Endothelial cell of umbilical vein (primary cell): ENCODE measurements at regions not wholly inside any gene's neighbourhood (a gene's known extent, or its start where the extent isn't known, plus 50 kb on each side); places are given as distances from the start of the nearest gene placed in this dataset.

Experiments
- BruUV-seq: library from RNA; stranded (reverse); fragments of 400-500 nt; replicated peaks from 2 replicates; lab custom pipeline; 2021; lab: Mats Ljungman, UMichigan
- CTCF ChIA-PET: fragments of 300-600, 350-600 bp; sonication (Branson Sonifier 250); formaldehyde crosslinking; loops from one replicate; lab custom pipeline; 2021; ENCODE audit warnings: antibody characterized with exemption, inconsistent platforms; lab: Charles Lee
- POLR2A ChIA-PET: fragments of 300-600, 350-600 bp; sonication (Branson Sonifier 250); formaldehyde crosslinking; loops from one replicate; lab custom pipeline; 2021; ENCODE audit warnings: antibody characterized with exemption, inconsistent platforms; lab: Charles Lee
- DNase-seq: peaks from one replicate; pipeline ENCODE4 v3.0.0-alpha.2; 2011; ENCODE audit warnings: low read depth, low spot score
- FAIRE-seq: peaks from 2 replicates; lab custom pipeline; 2011; peaks lifted over from hg19 to GRCh38; lab: Jason Lieb, UNC
- H2AFZ ChIP-seq: 2 replicates; pipeline ENCODE4 v1.6.0; 2012; ENCODE audit warnings: low read depth, low read length, control low read depth, inconsistent platforms
- H3K27ac ChIP-seq: 2 replicates; pipeline ENCODE4 v1.5.1; 2011; ENCODE audit warnings: low read depth, mild to moderate bottlenecking, control low read depth, low read length, moderate library complexity; ENCODE audit not compliant: insufficient read depth
- H3K27me3 ChIP-seq, 2 experiments: 2 replicates each; pipeline versions ENCODE4 v1.6.0 to v1.6.1; 2011; ENCODE audit warnings: low read length in 2 of 2, mixed read lengths in 1 of 2; ENCODE audit not compliant: control insufficient read depth in 2 of 2, insufficient read depth in 2 of 2
- H3K36me3 ChIP-seq, 2 experiments: 2 replicates in 1 of 2; 3 replicates in 1 of 2; pipeline ENCODE4 v1.5.1; 2011; ENCODE audit warnings: low read length in 2 of 2, mild to moderate bottlenecking in 1 of 2, moderate library complexity in 1 of 2; ENCODE audit not compliant: control insufficient read depth in 2 of 2, insufficient read depth in 2 of 2; ENCODE audit errors: extremely low read depth in 1 of 2
- H3K4me1 ChIP-seq: 3 replicates; pipeline ENCODE4 v1.5.1; 2011; ENCODE audit warnings: mild to moderate bottlenecking, low read length; ENCODE audit not compliant: control insufficient read depth, insufficient read depth; ENCODE audit errors: extremely low read depth
- H3K4me2 ChIP-seq: 2 replicates; pipeline ENCODE4 v1.6.1; 2011; ENCODE audit warnings: low read length, control low read depth, mixed read lengths; ENCODE audit not compliant: insufficient read depth
- H3K4me3 ChIP-seq, 3 experiments: fragments of 200-600 bp in 1 of 3; sonication (generic), shearing (Covaris generic) in 1 of 3; replicated peaks in 1 of 3; 2 replicates each; pipeline ENCODE4 v1.5.1; 2011 to 2016; ENCODE audit warnings: control low read depth in 3 of 3, low read length in 3 of 3, mild to moderate bottlenecking in 2 of 3, inconsistent platforms in 1 of 3, low read depth in 1 of 3, moderate library complexity in 1 of 3; ENCODE audit not compliant: insufficient read depth in 1 of 3
- H3K79me2 ChIP-seq: 2 replicates; pipeline ENCODE4 v1.6.0; 2012; ENCODE audit warnings: low read length, inconsistent platforms; ENCODE audit not compliant: control insufficient read depth, insufficient read depth
- H3K9ac ChIP-seq: replicated peaks from 2 replicates; pipeline ENCODE3; 2011; ENCODE audit warnings: low read length, control low read depth; ENCODE audit not compliant: insufficient read depth; ENCODE audit errors: extremely low read depth
- H3K9me1 ChIP-seq: replicated peaks from 3 replicates; pipeline ENCODE4 v1.6.0; 2011; ENCODE audit warnings: mild to moderate bottlenecking, low read length; ENCODE audit not compliant: control insufficient read depth, insufficient read depth; ENCODE audit errors: extremely low read depth
- H3K9me3 ChIP-seq: replicated peaks from 2 replicates; pipeline ENCODE4 v1.5.1; 2012; ENCODE audit warnings: low read length, inconsistent platforms; ENCODE audit not compliant: control insufficient read depth, insufficient read depth
- H4K20me1 ChIP-seq: replicated peaks from 2 replicates; pipeline ENCODE3; 2011; ENCODE audit warnings: mild to moderate bottlenecking, low read length; ENCODE audit not compliant: control insufficient read depth, insufficient read depth; ENCODE audit errors: extremely low read depth
- CTCF ChIP-seq, 2 donors: IDR thresholded peaks; 1 replicate in 1 of 2; 2 replicates in 1 of 2; pipeline ENCODE4 v1.5.1; 2011; ENCODE audit warnings: low read length in 2 of 2, mild to moderate bottlenecking in 2 of 2, moderate library complexity in 2 of 2, control low read depth in 1 of 2, inconsistent platforms in 1 of 2, low read depth in 1 of 2; ENCODE audit not compliant: insufficient read depth in 1 of 2; ENCODE audit errors: extremely low read depth in 1 of 2
- EZH2 ChIP-seq: IDR thresholded peaks from 2 replicates; pipeline ENCODE4 v1.6.1; 2012; ENCODE audit warnings: borderline replicate concordance, low read depth, mild to moderate bottlenecking, moderate library complexity, low read length, inconsistent platforms; ENCODE audit not compliant: severe bottlenecking
- FOS ChIP-seq: IDR thresholded peaks from 2 replicates; pipeline ENCODE4 v1.6.1; 2011; ENCODE audit warnings: mild to moderate bottlenecking, low read length, moderate library complexity, borderline replicate concordance; ENCODE audit not compliant: insufficient read depth
- GATA2 ChIP-seq: IDR thresholded peaks from 2 replicates; pipeline ENCODE4 v1.7.0; 2011; ENCODE audit warnings: low read depth, mild to moderate bottlenecking, moderate library complexity, mixed read lengths, low read length; ENCODE audit not compliant: insufficient read length, insufficient read depth
- JUN ChIP-seq: IDR thresholded peaks from 2 replicates; pipeline ENCODE4 v1.6.1; 2011; ENCODE audit warnings: borderline replicate concordance, low read depth; ENCODE audit not compliant: insufficient read length, insufficient read depth
- MAX ChIP-seq: IDR thresholded peaks from 2 replicates; pipeline ENCODE4 v1.6.1; 2011; ENCODE audit not compliant: insufficient read depth, insufficient read length
- MYC ChIP-seq: IDR thresholded peaks from one replicate; pipeline ENCODE4 v1.6.1; 2011; ENCODE audit warnings: mild to moderate bottlenecking, low read depth, low read length
- POLR2A ChIP-seq: IDR thresholded peaks from 2 replicates; pipeline ENCODE4 v1.6.1; 2012; ENCODE audit warnings: low read depth, mild to moderate bottlenecking, control low read depth, low read length
- POLR2AphosphoS5 ChIP-seq: IDR thresholded peaks from 2 replicates; pipeline ENCODE4 v1.6.1; 2012; ENCODE audit warnings: low read depth, mild to moderate bottlenecking, control low read depth, low read length, moderate library complexity; ENCODE audit not compliant: insufficient read depth
- dilution Hi-C: fragments of 300-500 bp; cut with MboI; formaldehyde crosslinking; loops from one replicate; pipeline ENCODE4 v1.15.0; 2019; ENCODE audit warnings: low sequenced_read_pairs; ENCODE audit not compliant: extremely low pct_ligation_motif_present
- intact Hi-C: fragments of 100-400 bp; cut with micrococcal nuclease; formaldehyde crosslinking; loops from one replicate; pipeline ENCODE4 v1.10.0; 2022

- POLR2A ChIA-PET: no interaction called here
- TF ChIP-seq GATA2 (peak; percentile 15), POLR2AphosphoS5 (no peak), EZH2 (no peak)
Measured at GRCh38 chr14:56351861-56352260, 227.7 kb upstream of the TMEM260 start.

GRCh38 chr14:56352999-56353398, 226.6 kb upstream of the TMEM260 start:
- Histone ChIP-seq H2AFZ (no peak overlapping the region), H3K4me1 (peaks cover 7% of the 10 kb centered on the region), H3K9me1 (no peaks in the 10 kb centered on the region), H3K27me3 (no peaks in the 10 kb centered on the region), H3K4me2 (no peak overlapping the region), H3K79me2 (no peaks in the 10 kb centered on the region), H3K4me3 (no peak overlapping the region), H4K20me1 (no peaks in the 10 kb centered on the region), H3K27ac (no peak overlapping the region), H3K36me3 (no peaks in the 10 kb centered on the region), H3K9ac (no peak overlapping the region), H3K9me3 (no peaks in the 10 kb centered on the region)
- TF ChIP-seq JUN (no peak), CTCF (IDR thresholded peaks at IDR 0.05; ENCODE audit: extremely low read depth in 1 of 2, insufficient read depth in 1 of 2, low read depth in 1 of 2, low read length in 2 of 2) (no peak), POLR2AphosphoS5 (no peak), FOS (no peak), POLR2A (no peak), MYC (no peak), GATA2 (no peak), MAX (no peak), EZH2 (no peak)
- dilution Hi-C loops (no loop called here), intact Hi-C loops (no loop called here)
- POLR2A ChIA-PET: no interaction called here
- CTCF ChIA-PET: interaction anchor here (1.0 to 1.7 kb wide), 4 partner anchors 9 to 70 kb away, joined by 3 to 4 read pairs (median 3); no protein-coding TSS in a partner anchor
- DNase-seq (no peak), FAIRE-seq (no peak)
- BruUV-seq: no TSS peak

More at GRCh38 chr14:56351861-56352260, 227.7 kb upstream of the TMEM260 start:
- DNase-seq (no peak), FAIRE-seq (no peak)
- H3K4me2 ChIP-seq: no peak overlapping the region
- no peak overlapping the region for H3K9ac ChIP-seq
- H3K27ac ChIP-seq: no peak overlapping the region
- dilution Hi-C loops (no loop called here), intact Hi-C loops (no loop called here)
- H3K9me3 ChIP-seq: no peaks in the 10 kb centered on the region
- H4K20me1 ChIP-seq: no peaks in the 10 kb centered on the region
- no peaks in the 10 kb centered on the region for H3K36me3 ChIP-seq
- H3K79me2 ChIP-seq: no peaks in the 10 kb centered on the region
- CTCF ChIA-PET: interaction anchor here (1.0 to 1.4 kb wide), 2 partner anchors 12 to 71 kb away, joined by 3 read pairs; no protein-coding TSS in a partner anchor
- H3K9me1 ChIP-seq: no peaks in the 10 kb centered on the region
- H3K27me3 ChIP-seq: no peaks in the 10 kb centered on the region
- H2AFZ ChIP-seq: no peak overlapping the region
- peaks cover 7% of the 10 kb centered on the region for H3K4me1 ChIP-seq
- H3K4me3 ChIP-seq: no peak overlapping the region
- BruUV-seq: no TSS peak
